Germinal center (tissue), 1 donor: ENCODE measurements at regions not wholly inside any gene's neighbourhood (a gene's known extent, or its start where the extent isn't known, plus 50 kb on each side); places are given as distances from the start of the nearest gene placed in this dataset.

ENCODE experiments used
- DNase-seq: peaks from one replicate; pipeline ENCODE4 v3.0.0; 2012; ENCODE audit warnings: mixed read lengths, low spot score

DNA sequence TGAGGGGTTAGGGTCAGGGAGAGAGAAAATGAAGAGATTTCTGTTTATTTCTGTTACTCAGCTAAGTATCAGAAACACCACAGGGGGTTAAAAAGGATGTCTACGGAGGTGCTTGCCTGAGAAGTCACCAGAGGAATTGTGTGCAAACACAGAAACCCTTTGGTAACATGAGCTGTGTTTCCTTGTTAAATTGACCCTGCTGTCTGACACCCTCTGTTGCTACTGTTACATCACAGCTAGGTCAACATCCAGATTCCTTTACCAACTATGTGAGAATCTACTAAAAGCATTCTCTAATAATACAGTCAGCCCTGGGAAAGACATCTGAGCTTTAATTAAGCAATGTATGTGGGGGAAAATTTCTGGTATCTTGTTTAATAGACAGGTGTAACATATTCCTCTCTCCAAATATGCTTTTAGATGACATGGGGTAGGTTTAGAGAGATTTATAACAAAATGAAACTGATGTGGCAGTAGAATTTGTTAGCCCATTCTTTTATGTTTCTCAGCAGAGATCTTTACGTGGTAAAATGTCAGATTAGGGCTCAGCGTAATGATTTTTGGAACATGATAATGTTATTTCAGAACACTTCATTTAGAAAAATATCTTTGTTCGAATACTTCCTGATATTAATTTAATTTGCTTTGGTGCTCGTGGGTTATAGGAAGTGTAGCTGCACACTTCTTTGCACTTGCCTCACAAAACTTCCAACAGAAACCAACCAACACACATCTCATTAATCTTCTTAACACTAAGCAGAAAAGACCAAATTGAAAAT lies 168.0 kb upstream of the AHR start:
- DNase-seq, result no peak

DNA sequence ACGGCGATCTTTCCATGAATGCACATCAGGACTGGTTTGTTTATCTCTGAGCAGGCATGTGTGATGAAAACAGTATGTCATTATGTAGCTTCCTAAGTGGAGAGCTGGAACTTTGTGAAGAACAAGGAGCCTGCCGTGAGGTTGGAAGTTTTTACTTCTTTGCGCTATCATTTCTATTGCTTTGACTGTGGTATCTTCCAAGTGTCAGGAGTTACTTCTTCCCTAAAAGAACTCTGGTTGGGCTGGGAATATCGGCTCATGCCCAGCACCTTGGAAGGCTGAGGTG lies 167.4 kb upstream of the AHR start:
- DNase-seq, result no peak

DNA sequence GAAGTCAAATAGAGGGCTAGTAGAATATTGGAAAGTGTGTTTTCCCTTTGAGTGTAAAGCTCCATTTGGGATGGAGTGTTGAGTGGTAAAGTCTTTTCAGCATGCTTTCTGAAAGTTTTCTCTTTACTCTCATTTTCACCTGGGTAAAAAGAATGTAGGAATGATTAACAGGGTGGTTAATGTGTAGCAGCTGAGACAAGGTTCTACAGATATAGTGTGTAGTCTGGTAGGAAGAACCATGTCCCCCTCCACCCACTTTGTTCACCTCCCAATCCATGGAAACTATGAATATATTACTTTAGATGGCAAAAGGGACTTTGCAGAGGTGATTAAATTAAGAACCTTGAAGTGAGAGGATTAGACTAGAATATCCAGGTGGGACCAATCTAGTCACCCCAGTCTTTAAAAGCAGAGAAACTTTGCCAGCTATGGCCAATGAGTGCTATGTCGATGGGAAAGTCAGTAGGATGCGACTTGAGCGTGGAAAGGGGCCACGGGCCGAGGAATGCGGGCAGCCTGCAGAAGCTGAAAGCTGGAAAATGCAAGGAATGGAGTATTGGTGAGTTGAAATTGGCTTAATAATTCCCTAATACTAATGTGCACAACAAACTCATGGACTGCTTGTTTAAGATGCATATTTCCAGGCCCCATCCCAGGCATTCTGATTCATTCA lies 166.3 kb upstream of the AHR start:
- no peak for DNase-seq

DNA sequence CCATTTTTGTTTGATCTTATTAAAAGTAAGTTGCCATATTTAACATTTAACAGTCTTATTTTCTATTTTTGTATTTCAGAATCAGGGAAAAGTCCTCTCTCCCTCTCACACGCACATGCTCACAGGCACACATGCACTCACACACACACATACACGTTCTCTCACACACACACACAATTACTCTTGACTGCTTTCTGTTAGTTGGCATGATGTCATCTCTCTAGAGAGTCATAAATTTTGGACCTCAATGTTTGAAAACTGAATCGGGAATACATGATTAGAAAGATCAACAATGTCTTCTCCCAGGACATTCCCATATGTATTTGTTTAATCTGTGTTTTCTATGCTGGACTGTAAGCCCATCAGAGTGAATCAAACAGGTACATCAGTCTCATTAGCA lies 165.7 kb upstream of the AHR start:
- no peak for DNase-seq

DNA sequence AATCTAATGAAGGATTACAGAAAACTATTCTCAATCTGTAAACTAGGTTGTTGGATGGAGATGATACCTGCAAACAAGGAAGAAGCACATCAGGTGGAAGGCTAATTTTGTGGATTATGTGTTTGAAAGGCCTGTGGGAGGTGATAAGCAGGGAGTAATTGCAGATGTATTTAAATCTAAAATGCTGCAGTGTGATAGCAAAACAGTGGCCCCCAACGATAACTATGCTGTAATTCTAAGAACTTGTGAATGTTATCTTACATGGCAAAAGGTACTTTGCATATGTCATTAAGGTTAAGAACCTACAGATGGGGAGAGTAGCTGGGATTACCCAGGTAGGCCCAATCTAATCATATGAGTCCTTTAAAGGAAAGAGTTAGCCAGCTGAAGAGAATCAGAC lies 164.5 kb upstream of the AHR start:
- DNase-seq, result no peak

DNA sequence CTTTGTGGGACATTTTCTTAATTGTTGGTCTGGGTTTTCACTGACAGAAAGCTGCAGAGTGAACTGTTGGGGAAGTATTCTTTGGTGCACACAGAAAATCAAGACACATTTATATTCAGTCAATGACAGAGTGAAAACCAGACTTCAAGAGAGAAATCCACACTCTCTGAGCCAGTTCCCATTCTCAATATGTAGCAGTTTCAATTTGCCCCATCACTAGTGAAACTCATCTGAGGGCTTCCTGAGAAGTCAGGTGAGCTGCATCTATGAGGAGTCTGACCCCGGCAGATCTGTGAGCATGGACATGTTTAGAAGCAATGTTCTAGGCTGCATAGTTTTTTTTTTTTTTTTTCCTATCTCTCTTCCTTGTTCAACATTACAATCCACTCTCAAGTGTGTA lies 163.7 kb upstream of the AHR start:
- no peak for DNase-seq

DNA sequence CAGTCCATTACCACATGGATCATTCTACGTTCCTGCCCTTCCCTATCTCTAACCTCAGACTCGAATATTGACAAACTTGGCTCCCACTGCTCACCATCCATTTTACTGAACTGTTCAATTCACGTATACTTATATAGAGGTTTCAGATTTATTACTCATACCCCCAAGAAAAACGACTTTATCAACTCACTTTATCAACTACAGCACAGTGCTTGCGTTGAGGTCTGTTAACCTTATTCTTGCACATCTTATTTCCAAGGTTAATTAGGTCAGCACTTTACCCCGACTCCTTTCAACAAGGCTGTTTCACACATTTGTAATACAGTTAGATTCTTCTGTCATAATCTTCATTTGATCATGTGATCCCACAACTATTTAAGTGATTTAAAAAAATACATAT lies 162.3 kb upstream of the AHR start:
- DNase-seq, result no peak

DNA sequence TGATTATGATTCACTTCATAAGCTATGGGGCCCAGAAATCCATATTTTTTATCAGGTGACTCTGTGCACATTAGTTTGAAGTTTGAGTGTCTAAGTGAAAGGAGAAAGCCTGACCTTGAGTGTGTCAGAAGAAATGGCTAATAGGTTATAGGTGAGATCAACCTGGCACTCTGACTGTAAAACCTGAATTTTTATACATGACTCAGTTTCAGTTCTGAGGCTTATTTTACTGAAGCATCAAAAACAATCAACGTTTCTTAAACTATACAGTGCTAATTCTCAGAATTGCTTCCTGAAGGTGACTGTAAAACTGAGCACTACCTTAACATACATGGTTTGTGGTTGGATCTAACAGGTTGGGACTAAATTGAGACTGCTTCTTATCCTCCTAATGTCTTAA lies 159.4 kb upstream of the AHR start:
- no peak for DNase-seq

DNA sequence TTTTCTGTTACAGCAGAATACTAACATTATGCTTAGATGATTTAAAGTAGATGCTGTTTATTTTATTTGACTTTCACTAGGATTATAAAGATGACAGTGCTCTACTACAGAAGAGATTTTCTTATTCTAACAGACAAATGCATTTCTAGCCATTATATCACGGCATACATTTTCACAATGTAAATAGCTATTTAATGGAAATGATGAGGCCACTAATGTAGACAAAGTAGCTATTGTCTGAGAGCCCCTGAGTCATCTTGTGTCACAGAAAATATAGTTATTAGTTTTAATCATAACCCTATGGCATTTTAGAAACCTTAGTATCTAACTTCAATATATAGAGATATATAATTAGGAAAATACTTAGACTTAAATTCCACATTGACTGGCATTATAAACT lies 158.0 kb upstream of the AHR start:
- DNase-seq, result no peak

DNA sequence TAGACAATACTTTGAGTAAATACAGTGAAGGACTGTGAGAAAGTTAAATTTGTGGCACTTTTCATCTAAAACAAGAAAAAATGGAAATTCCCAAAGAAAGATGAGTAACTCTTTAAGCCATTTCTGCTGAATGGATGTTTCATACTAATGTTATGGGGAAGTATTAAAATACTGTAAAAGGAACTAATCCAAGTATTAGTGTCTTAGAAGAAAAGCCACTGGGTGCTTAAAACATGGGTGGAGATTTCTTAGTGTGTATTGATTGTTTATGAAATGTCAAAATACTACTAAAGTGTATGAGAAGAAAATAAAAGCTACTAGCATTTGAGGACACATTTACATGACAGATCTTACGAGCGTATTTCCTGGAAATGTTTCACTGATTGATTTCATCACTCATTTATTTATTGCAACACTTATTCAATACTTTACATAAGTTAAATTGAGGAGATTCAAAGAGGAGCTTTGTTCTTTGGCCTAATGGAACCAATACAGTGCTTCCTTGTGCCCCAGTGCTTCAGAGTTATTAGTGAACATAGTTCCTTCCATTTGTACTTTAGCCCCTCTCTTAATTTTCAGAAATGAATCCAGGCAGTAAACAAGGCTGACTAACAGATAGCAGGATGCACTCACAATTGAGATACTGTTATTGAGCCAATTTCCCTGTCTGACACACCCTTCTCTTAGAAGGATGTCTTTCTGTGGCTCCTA lies 155.5 kb upstream of the AHR start:
- DNase-seq, result no peak

DNA sequence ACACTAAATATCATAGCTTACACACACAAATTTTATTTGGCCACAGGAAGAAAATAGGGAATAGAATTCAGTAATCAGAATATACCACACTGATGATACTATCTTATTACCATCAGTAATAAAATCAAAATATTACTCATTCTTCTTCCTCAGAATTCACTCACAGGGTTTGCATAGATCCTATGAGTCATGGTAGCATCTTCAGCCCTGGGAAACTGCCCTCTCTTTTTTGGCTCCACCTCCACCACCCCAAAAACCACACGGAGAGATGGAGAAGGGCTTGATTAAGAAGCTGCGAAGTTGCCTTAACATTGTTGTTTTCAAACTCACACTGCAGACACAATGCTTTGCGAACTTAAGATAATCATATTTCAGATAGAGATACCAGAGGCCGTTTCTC lies 154.1 kb upstream of the AHR start:
- no peak for DNase-seq

DNA sequence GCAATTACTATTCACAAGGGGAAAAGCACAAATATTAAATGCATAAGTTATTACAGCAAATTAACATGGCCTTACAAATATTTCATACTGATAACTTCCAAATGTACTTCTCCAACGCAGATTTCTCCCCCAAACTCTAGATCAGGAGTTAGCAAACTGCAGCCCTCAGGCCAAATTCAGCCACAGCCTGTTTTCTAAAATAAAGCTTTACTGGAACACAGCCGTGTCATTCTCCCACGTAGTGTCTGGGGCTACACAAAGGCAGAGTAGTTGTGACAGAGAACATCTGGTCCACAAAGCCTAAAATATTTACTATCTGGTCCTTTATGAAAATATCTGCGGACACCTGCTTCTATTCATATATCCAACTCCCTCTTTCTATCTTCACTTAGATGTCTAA lies 151.8 kb upstream of the AHR start:
- no peak for DNase-seq

DNA sequence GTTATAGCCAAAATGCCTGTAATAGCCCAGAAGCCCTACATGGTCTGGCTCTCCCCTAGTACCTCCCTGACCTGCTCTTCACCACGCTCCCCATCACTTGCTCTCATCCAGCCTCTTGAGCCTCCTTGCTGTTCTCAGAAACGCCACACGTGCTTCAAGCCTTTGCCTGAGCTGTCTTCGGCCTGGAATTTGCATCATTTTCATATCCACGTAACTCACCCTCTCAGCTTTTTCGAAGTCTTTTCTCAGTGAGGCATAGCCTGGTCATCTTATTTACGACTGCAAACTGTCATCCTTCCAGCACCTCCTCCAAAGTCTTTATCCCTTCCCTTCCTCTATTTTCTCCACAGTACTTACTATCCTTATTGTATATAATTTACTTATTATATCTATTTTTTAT lies 151.0 kb upstream of the AHR start:
- DNase-seq, result no peak

DNA sequence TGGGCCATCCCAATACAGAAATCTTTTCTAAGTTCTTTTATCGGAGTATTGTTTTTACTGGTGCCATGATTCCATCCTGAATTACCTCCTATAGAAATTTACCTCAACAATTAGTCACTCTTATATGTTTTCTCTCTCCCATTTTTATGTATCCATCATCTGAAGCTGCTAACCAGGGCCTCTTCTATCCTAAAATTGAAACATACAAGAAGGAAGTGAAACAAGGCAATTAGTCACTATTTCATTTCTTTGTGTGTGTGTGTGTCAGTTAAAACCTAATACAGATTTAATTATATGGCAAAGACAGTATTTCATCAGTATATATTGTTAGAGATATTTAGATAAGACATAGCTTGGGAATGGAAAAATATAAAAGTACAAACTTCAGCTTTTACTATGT lies 148.4 kb upstream of the AHR start:
- peak; percentile 25 for DNase-seq

DNA sequence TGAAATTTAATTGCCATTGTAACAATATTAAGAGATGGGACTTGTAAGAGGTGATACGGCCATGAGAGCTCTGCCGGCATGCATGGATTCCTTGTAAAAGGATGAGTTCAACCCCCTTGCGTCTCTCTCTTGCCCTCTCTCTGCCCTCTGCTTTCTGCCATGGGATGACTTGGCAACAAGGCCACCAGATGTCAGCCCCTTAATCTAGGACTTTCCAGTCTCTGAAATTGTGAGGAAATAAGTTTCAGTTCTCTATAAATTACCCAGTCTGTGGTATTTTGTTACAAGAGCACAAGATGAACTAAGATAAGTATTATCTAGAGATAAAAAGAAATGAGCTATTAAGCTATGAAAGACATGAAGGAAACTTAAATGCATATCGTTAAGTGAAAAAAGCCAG lies 145.7 kb upstream of the AHR start:
- no peak for DNase-seq

DNA sequence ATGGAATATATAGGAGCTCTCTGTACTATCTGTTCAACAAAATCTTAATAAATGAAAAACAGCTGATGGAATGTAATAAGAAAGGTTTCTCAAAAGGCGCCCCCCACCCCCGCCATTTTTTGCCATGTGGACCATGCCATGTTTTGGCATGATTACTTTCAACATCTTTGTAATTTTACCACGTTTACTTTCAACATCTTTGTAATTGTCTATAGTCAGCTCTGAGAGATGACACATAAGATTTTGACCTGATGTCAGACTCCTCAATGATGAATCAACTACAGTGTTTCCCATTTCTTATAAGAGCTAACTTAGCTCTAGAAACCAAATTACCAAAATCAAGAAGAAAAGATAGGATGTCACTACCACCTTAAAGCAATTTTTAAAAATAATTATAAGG lies 144.9 kb upstream of the AHR start:
- DNase-seq, result no peak

DNA sequence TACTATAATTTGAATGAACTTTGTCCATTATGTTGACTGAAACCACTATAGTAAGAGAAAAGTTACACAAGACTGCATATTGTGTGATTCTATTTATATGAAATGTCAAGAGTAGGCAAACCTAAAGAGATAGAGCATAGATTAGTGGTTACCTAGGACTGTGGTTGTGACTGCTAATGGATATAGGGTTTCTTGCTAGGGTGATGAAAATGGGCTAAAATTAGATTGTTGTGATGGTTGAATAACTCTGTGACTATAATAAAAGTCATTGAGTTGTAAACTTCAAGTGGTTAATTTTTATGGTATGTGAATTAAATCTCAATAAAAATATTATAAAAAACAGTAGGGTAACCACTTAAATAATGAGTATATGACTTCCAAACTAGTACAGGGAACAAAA lies 142.9 kb upstream of the AHR start:
- no peak for DNase-seq

DNA sequence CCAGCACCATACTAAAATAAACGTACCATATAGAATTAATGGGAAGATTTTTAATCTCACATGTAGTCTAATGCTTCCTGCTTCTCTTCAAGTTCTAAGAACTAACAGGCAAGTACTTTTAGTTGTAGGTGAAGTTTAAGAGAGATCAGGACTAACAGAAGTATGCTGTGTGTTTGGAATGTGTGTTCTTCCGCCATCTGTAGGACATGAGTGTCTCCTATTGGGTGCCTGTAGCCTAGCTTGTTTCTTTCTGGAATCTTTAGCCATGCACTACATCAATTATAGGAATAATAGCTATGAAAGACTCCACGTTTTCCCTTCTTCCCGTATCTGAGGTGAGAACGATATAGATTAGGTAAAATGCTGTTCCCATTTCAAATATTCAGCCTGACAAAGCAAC lies 140.2 kb upstream of the AHR start:
- DNase-seq, result no peak

DNA sequence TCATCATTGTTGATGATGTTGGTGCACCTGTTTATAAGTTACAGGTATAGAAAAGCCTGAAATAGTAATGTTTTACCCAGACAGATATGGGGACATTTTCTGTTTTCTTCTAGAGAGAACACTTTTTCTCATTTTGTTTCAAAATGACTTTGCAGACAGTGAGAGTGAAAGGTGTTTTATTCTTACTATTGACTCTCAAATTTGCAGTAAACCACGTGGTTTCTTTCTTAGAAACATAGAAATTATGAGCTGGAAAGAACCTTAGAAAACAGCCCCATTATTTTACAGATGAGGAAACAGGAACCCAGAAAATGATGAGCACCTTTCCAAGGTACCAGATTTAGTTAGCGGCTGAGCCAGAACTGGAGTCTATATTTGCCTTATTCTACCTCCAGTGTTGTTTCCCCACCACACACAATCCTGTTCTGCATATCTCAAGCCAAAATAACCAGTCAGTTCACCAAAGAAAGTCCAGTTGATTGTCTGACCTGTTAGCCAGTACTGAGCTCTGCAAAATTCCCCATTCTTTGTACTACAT lies 138.9 kb upstream of the AHR start:
- no peak for DNase-seq

DNA sequence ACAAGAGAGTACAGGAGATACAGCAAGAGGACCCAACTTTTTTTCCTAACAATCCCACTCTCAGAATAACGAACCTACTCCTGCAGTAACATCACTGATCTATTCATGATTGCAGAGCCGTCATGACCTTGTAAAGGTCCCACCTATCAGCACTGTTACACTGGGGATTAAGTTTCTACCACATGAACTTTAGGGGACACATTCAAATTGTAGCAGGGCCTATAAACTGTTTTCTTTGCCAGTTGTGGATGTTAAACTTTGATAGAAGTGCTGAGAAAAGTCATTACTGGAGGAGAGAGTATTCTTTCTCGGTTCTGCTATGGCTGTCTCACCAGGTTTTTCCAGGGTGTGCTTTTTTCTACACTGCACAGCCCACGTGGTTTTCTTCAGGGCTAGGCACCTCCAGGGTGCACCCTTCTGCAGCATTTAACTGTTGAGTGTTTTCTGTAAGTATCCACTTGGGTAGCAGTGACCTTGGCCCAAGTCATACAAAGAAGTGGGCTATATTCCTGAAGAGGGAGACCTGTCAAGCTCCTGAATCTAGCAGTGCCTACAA lies 131.6 kb upstream of the AHR start:
- DNase-seq, result no peak

DNA sequence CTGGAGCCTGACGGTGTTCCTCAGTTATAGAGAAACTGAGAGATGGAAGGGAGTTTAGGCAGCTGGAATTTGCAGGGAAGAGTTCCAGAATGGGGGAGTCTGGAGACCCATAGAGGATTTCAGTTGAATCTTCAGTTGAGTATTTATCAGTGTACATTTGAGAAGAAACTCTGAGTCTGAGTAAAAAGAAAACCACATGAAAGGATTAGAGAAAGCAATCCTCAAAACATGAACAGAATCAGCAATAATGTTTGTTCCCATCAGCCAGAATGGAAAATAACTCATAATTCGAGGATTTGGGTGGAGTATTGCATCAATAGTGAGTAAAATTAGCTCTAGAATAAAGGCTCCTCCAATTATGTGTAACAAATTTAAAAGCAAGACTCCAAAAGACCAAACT lies 130.0 kb upstream of the AHR start:
- no peak for DNase-seq

DNA sequence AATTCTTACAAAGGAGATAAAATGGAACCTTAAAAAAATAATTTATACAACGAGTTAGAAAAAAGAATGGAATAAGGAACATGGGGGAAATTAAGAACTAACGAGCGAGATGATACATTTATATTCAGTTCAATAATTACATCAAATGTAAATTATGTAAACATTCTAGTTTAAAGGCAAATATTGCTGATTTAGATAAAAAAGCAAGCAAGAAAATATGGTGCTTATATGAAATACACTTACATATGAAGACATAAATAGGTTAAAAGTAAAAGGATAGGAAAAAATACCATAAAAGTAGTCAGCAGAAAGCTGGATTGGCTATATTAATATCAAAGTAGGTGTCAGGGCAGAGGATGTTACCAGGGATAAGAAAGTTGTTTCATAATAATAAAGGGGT lies 127.0 kb upstream of the AHR start:
- no peak for DNase-seq

DNA sequence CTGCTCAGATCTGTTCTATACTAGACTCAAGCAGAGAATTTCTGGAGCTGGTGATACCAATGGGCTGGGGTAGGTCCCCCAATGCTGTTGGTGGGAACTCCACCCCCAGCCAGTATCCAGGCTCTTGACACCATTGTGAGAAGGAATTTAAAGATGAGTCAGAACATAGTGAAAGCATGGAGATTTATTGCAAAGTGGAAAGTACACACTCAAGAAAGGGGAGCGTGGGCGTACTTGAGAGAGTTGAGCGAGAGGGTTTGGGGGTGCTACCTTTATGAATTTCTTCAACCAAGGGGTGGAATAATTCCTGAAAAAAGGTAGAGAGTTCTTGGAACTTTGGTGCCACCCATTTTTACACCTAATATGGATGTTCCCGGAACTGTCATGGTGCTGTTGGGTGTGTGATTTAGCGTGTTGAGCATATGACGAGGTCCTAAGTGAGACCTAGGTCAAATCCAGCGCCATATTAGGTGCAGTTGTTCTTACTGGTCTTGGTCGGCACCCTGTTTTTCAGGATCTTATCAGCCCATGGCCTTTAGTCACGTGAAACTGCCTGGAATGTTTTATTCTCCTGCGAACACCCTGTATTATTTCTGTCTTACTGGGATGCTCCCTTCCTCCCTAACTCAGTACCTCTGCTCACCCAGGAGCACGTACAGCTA lies 122.0 kb upstream of the AHR start:
- DNase-seq, result no peak
